Islet of Langerhans (tissue), 1 donor: ENCODE measurements at regions not wholly inside any gene's neighbourhood (a gene's known extent, or its start where the extent isn't known, plus 50 kb on each side); places are given as distances from the start of the nearest gene placed in this dataset.
"Not testable (repeated sequence)": the region's sequence is repeated elsewhere in the genome, so short reads cannot be mapped to it uniquely, and the experiment has no call there.

Experiments used
- FAIRE-seq: peaks from one replicate; lab custom pipeline; 2011; peaks lifted over from hg19 to GRCh38; lab: Jason Lieb, UNC

- FAIRE-seq = no peak
These were observed 445.6 kb downstream of the FAT4 start for GRCh38 chr4:125760201-125760819.

GRCh38 chr4:125760956-125761355, 446.2 kb downstream of the FAT4 start:
- FAIRE-seq = no peak

GRCh38 chr4:125762537-125762936, 447.8 kb downstream of the FAT4 start:
- no peak for FAIRE-seq

GRCh38 chr4:125765941-125766340, 451.2 kb downstream of the FAT4 start:
- no peak for FAIRE-seq

- FAIRE-seq = no peak
These were observed 456.2 kb downstream of the FAT4 start for GRCh38 chr4:125770814-125771398.

GRCh38 chr4:125772680-125773079, 457.9 kb downstream of the FAT4 start:
- FAIRE-seq = no peak

- no peak for FAIRE-seq
These were observed 458.7 kb downstream of the FAT4 start for GRCh38 chr4:125773502-125773901.

GRCh38 chr4:125773931-125774330, 459.2 kb downstream of the FAT4 start:
- FAIRE-seq = no peak

- no peak for FAIRE-seq
These were observed 461.4 kb downstream of the FAT4 start for GRCh38 chr4:125776146-125776545.

- no peak for FAIRE-seq
These were observed 465.4 kb downstream of the FAT4 start for GRCh38 chr4:125780164-125780563.

GRCh38 chr4:125780747-125781146, 466.0 kb downstream of the FAT4 start:
- no peak for FAIRE-seq

- FAIRE-seq = no peak
These were observed 466.9 kb downstream of the FAT4 start for GRCh38 chr4:125781651-125782050.

GRCh38 chr4:125784741-125785140, 470.0 kb downstream of the FAT4 start:
- FAIRE-seq = no peak

- no peak for FAIRE-seq
These were observed 473.0 kb downstream of the FAT4 start for GRCh38 chr4:125787707-125788106.

- FAIRE-seq = no peak
These were observed 474.3 kb downstream of the FAT4 start for GRCh38 chr4:125789023-125789422.

GRCh38 chr4:125791896-125792295, 477.1 kb downstream of the FAT4 start:
- no peak for FAIRE-seq

- no peak for FAIRE-seq
These were observed 480.2 kb downstream of the FAT4 start for GRCh38 chr4:125794989-125795388.

GRCh38 chr4:125796138-125796537, 481.4 kb downstream of the FAT4 start:
- no peak for FAIRE-seq

- FAIRE-seq = not testable (repeated sequence)
These were observed 482.9 kb downstream of the FAT4 start for GRCh38 chr4:125797621-125798020.

- no peak for FAIRE-seq
These were observed 486.6 kb downstream of the FAT4 start for GRCh38 chr4:125801373-125801772.

- FAIRE-seq = no peak
These were observed 487.2 kb downstream of the FAT4 start for GRCh38 chr4:125801924-125802323.

- no peak for FAIRE-seq
These were observed 493.3 kb downstream of the FAT4 start for GRCh38 chr4:125808022-125808421.

GRCh38 chr4:125808570-125808969, 493.8 kb downstream of the FAT4 start:
- no peak for FAIRE-seq

GRCh38 chr4:125811892-125812291, 497.1 kb downstream of the FAT4 start:
- FAIRE-seq = no peak
